Stimulated activated CD8-positive, alpha-beta memory T cell treated with anti-CD3 and anti-CD28 coated beads, Interleukin-4, amount 100 ng/mL, for 1 hour (primary cell): ENCODE measurements at regions not wholly inside any gene's neighbourhood (a gene's known extent, or its start where the extent isn't known, plus 50 kb on each side); places are given as distances from the start of the nearest gene placed in this dataset.

Source experiments
- DNase-seq, 2 donors: peaks; one replicate each; pipeline ENCODE4 v3.0.0-alpha.2; 2020; ENCODE audit warnings: low read depth in 2 of 2, low spot score in 1 of 2

- DNase-seq: no peak
Measured at GRCh38 chr2:211055438-211055837, 499.0 kb downstream of the CPS1 start.

DNA sequence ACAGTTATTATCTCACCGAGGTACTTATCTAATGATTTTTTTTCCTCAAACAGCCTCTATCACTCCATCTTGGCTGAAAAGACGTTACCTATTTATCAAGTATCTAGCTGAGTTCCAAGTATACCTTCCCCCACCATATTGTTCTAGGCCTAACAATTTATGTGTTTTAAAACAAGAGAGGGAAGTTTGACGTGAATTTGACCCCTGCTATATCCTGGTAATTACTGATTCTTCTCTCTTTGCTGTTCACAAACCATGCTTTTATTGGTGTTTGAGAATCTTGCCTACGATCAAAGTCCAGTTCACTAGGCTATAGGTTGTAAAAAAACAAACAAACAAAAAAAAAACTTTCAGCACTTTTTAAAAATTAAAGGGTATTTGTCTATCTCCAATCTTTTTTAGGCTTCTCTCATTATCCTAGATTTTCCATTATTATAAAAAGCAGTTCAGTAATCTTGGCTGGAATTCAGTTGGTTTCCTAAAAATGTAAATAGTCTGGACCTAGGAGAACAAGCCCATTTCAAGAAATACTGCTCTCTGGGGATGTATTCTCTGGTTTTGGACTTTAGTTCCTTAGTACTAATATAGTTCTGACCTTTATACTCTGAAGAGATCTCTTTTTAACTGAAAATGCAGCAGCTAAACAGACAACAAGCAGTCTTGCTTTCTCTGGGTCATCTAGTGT, 505.4 kb downstream of the CPS1 start:
- DNase-seq: no peak

DNA sequence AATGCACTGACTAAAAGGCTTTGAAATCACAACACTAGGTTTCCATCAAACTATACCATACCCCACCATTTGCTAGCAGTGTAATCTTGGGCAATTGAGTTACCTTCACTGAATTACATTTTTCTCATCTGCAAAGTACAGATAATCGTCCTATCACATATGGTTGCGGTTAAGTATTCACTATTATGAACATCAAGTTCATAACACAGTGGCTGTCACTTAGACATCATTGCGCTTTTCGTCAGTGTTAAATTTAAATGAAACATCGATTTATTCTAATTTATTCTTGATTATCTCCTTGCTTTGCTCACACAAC, 505.9 kb downstream of the CPS1 start:
- no peak for DNase-seq

DNA sequence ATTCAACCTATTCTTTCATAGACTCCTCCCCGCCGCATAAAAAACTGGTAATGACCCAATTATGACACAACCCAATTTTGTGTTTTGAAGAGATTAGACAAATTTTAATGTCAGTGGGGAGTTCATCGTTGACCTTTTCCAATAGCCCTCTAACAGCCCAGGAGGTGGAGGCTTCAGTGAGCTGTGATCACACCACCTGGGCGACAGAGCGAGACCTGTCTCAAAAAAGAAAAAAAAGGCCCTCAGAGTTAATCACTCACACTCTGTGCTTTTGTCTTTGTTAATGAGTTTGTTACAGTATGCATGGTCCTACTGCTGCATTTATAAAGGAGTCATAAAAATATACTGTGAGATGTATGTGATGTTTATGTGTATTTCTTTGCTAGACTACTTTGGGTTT, 510.6 kb downstream of the CPS1 start:
- no peak for DNase-seq

- DNase-seq: no peak
Measured at GRCh38 chr2:211068108-211068780, 511.8 kb downstream of the CPS1 start.

GRCh38 chr2:211070547-211070946, 514.1 kb downstream of the CPS1 start:
- no peak for DNase-seq

GRCh38 chr2:211077216-211077767, 520.9 kb downstream of the CPS1 start:
- no peak for DNase-seq

DNA sequence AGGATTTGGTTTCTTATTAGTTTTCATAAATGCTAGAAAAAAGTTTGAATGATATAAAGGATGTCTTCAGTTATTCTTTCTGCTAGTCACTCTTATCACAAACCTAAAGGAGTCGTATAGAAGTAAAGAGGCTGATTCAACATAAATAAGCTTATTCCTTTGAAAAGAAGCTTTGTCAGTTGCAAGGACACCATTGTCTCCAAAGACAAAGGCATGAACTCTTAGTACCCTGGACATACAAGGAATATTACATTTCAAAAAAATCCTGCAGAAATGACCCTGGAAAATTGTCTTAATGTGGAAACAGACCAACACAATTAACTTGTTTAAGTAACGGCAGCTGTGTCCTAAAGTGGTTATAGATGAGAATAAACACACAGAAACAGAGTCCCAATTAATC, 528.0 kb downstream of the CPS1 start:
- no peak for DNase-seq

DNA sequence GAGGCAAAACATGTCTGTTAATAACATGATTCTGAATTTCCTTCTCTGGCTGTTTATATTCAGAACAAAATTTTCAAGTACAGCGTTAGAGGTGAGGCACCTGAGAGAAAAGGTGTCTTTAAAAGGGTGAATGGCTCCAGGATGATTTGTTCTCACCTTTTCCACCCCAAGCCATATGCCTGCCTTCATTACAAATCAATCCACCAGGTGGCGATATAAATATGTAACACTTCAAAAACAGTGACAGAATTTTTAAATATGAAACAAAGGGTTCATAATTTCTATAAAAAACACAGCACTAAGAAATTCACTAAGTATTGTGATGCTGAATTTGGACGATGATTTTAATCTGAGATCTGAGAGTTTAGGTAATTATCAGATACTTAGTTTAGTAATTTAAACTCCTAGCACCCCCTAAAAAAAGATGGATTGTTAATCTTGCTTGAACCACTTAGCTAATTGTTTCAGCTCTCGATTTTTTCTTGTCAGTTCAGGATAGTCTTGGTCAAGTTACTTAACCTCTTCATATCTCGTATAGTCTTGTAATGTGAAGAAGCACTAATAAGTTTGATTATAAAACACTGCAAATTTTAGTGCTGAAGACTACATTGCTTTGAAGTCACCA, 528.8 kb downstream of the CPS1 start:
- no peak for DNase-seq

- DNase-seq: no peak
Measured at GRCh38 chr2:211086049-211086448, 529.6 kb downstream of the CPS1 start.

GRCh38 chr2:211089127-211089526, 532.7 kb downstream of the CPS1 start:
- DNase-seq: no peak

DNA sequence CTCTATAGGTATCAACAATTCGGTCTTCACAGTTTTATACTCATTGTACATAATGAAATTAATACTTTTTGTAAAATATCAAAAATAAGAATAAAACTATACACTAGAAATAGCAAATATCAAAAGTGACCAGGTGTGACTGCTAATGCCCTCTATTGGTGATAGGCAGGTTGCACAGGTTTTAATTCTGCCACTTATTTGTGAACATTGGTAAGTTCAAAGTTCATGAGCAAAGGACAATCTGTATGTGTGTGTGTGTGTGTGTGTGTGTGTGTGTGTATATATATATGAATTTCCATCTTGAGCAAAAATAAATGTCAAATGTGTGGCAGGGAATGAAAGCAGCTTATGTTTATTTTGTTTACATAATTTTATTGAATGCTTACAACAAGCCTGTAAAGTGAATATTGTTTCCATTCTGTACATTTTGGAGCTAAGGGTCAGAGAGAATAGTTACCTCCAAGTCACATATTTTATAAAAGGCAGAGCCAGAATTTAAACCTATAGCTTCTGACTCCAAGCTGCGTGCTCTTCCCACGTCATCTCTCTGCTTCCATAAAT, 537.4 kb downstream of the CPS1 start:
- DNase-seq: no peak

- no peak for DNase-seq
Measured at GRCh38 chr2:211103989-211104388, 547.6 kb downstream of the CPS1 start.

GRCh38 chr2:211113334-211114175, 557.2 kb downstream of the CPS1 start:
- DNase-seq: no peak

DNA sequence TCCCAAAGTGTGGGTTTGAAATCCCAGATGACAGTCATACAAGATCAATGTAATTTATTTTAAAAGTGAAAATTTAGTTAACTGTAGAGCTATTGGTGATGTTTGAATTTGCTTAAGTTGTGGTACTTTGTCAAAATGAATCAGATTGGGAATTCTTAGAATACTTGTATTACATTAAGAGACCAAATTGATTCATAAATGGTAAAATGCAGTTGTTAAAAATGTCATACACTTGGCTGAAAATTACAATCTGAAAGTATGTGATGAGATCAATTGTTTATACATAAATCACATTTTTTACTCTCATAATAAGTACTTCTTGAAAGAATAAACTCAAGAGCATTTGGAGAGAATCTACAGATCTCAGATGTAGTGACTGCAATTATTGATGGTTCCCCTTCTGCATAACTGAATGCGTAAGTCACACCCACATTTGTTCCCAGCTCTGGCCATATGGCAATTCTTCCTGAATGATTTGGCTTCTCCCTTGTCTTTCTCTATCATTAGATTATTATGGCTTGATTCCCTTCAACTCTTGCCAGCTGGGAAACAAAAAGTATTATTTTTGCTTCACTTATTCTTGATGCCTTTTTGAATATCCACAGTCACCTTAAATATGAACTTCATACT, 558.5 kb downstream of the CPS1 start:
- DNase-seq: no peak

- no peak for DNase-seq
Measured at GRCh38 chr2:211117026-211117425, 560.6 kb downstream of the CPS1 start.

DNA sequence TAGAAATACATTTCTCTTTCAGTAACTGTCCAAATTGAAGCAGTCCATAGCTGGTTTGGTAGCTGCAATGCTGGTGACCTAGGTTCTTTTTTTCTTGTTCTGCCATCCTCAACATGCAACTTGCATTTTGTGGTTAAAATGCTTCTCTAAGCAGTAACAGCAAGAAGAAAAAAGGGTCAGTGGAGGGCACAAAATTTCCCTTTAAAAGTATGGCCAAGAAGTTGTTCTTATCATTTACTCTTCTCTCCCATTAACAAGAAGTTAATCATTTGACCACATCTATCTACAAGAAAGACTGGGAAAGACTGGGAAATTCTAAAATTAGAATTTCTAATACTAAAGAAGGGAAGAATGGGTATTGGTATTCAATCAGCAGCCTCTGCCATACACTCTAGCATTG, 569.9 kb downstream of the CPS1 start:
- no peak for DNase-seq

DNA sequence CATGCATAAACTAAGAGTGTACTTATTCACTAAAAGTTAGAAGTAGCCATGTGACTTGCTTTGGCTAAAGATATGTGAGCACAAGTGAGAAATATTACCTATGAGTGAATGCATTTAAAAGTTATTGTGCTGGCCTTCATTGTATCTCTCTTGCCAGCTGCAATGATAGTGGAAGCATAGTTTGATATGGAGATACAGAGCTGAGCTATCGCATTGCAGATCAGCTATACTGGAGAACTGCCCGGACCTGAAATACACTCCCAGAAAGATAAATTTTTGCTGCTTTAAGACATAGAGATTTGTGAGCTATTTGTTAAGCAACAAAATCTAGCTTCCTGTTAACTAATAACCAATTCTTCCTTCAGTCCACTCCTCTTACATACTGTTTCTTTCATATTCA, 571.1 kb downstream of the CPS1 start:
- no peak for DNase-seq

DNA sequence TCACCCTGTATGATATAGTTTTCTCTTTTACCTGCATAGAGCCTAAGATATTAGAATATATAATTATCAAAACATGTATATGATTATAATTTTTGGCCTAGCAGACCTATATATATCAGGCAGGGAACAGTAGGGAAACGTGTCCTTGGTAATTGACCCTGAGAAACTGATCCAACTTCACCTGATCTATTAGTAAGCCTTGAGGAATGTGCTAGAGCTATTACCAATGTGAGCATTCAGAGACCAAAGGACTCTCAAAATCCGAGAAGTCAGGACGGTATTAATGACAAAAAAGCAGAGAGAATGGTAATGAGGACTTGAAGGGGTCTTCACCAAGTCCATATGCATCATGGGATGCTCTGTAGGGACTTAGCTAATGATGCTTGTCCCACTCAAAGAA, 571.9 kb downstream of the CPS1 start:
- DNase-seq: no peak

DNA sequence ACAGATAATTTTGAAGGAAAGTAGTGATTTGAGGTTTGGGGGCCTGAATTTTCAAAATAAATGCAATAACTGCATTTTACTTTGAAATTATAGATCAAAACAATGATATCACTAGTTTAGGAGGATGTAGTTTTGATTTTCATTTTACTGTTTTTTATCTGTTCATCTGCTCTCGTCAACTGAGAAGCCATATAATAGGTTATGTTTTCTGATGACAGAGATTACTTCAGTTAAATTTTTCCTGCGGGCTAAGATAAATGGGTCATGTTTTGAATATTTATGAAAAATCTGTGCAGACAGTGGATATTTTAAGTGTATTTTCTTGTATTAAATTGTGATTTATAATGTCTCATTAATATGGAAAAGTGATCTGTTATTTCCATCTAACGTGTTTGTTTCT, 573.4 kb downstream of the CPS1 start:
- no peak for DNase-seq

DNA sequence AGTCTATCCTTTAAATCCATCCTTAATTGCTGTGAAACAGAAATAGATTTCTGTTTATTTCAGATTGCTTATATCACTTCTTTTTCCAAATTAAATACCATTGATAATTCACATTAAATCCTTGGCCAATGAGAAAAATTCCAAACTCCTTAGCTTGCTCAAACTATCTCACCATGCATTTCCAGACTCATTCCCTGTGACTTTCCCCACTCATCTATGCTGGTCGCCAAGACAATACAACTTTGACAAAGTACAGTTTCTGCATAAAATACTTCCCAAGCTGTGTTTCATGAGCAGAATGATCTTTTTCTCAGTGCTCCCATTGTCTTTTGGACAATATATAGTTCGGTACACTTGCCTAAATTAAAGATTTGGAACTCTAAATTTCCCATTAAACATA, 575.6 kb downstream of the CPS1 start:
- DNase-seq: no peak
